ENCODE measurements at regions not wholly inside any gene's neighbourhood (a gene's known extent, or its start where the extent isn't known, plus 50 kb on each side); places are given as distances from the start of the nearest gene placed in this dataset.

GRCh38 chr20:42020316-42020715, 402.1 kb upstream of the CHD6 start:
- DNase-seq = no peak

DNA sequence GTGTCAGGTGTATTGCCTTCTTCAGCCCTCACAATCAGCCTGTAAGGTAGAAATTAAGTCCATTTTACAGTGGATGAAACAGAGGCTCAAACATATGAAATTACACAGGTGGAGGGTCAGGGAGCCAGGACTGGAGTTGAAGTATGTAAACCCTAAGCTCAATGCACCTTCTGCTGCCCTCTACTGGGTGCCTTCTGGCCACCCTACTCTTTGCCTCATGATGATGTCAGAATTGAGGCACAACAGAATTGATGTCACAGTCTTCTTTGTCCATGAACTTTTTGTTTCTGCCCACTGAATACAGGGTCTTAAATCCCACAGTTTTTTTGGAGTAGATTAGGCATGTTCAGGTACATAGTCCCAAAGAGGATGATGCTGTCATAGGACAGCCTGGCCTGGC, 400.8 kb upstream of the CHD6 start:
- DNase-seq = no peak

DNA sequence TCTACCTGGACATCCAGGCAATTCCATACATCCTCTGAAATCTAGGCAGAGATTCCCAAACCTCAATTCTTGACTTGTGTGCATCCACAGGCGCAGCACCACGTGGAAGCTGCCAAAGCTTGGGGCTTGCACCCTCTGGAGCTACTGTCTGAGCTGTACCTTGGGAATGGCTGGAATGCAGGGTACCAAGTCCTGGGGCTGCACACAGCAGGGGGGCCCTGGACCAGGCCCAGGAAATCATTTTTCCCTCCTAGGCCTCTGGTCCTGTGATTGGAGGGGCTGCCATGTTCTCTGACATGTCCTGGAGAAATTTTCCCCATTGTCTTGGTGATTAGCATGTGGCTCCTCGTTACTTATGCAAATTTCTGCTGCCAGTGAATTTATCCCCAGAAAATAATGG, 391.9 kb upstream of the CHD6 start:
- DNase-seq = no peak

- no peak for DNase-seq
Observed at GRCh38 chr20:42007251-42007650, 389.1 kb upstream of the CHD6 start.

- no peak for DNase-seq
Observed at GRCh38 chr20:42005211-42005610, 387.0 kb upstream of the CHD6 start.

DNA sequence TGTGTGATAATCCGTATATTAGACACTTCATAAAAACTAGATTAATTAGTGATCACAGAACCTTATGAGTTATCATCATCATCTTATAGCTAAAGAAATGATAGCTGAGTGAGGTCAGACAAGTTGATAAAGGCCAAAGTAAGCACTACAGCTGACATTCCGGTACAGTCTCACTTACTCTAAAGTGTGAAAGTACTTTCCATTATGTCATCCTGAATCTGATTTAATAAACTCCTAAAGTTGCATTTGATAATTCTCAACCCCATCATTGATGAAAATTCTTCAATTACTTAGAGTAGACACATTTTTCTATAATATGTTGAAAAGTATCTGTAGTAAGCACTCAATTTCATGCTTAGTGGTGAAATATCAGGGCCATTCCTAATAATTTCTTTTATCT, 385.2 kb upstream of the CHD6 start:
- no peak for DNase-seq

- no peak for DNase-seq
Observed at GRCh38 chr20:41998539-41999341, 380.6 kb upstream of the CHD6 start.

DNA sequence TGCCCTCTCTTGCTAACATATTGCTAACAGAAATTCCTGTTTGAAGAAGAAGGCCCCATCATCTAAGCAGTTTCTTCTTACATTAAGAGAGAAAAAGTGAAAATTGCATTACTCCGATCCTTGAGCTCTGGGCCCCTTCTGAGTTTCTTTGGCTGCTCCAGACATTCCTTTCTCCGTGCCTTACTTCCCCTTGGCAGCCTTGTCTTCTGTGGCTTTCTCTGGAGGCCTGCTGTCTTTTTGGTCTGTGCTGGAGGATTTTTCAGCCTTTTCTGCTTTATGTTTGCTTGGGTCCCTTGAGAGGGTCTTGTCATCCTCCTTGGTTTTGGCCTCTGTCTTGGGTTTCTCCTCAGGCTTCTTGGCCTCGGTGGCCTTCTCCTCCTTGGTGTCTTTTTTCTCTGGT, 378.8 kb upstream of the CHD6 start:
- no peak for DNase-seq

GRCh38 chr20:41992481-41992880, 374.3 kb upstream of the CHD6 start:
- no peak for DNase-seq

DNA sequence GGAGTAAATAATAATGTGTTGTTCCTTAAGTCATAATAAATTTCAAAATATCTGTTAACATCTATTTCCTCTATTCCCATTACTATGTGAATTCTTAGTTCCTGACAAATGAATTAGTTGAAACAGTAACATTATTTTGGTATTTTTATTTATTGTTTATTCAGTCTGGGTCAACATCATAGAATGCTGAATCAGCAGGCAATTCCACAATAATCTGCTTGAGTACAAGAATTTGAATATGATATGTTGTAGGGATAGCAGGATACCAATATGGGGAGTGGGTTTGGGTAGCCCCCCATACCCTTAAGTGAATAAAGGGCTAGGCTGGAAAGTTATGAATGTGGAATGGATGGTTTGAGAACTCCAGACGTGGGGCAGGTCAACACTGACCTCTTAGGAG, 373.2 kb upstream of the CHD6 start:
- DNase-seq = no peak

- DNase-seq = no peak
Observed at GRCh38 chr20:41989935-41990635, 371.9 kb upstream of the CHD6 start.

DNA sequence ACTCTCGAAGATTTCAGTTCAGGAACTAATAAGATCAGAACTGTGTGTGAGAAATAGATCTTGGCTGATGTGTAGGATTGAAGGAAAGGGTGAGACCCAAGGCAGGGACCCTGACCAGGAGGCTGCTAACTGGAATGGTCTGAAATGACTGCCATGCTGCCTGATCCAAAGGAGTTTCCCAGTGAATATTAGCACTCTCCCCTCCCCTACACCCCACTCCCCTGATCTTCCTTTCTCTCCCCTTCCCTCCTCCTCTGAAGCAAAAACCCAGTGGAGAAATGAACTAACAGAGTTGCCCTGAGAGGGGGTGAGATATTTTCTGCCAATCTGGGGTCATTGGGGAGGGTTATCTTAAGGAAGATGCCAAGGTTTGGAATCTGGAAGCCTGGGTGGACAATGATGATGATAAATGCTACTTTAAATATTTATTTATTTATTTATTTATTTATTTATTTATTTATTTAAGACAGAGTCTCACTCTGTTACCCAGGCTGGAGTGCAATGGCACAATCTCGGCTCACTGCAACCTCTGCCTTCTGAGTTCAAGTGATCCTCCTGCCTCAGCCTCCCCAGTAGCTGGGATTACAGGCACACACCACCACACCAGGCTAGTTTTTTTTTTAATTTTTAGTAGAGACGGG, 371.0 kb upstream of the CHD6 start:
- DNase-seq = no peak

- no peak for DNase-seq
Observed at GRCh38 chr20:41984031-41984430, 365.9 kb upstream of the CHD6 start.

- no peak for DNase-seq
Observed at GRCh38 chr20:41983159-41983558, 365.0 kb upstream of the CHD6 start.

GRCh38 chr20:41981746-41982145, 363.6 kb upstream of the CHD6 start:
- no peak for DNase-seq

DNA sequence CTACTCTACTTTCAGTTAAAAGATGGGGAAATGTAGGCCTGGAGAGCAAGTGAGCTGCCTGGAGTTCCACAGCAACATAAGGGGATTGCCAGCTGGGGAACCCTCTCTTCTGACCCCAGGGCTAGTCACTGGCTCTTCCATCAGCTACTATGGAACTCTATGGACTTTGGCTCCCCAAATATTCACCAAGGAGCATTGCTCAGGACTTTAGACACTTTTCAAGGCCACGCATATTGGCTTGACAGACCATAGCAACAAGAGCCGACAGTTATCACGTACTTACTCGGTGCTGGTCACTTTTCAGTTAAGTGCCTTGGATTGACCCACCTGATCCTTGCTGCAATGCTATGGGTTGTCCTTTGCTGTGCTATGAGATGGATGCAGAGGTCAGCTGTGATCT, 360.7 kb upstream of the CHD6 start:
- no peak for DNase-seq

GRCh38 chr20:41978246-41978790, 360.1 kb upstream of the CHD6 start:
- no peak for DNase-seq

DNA sequence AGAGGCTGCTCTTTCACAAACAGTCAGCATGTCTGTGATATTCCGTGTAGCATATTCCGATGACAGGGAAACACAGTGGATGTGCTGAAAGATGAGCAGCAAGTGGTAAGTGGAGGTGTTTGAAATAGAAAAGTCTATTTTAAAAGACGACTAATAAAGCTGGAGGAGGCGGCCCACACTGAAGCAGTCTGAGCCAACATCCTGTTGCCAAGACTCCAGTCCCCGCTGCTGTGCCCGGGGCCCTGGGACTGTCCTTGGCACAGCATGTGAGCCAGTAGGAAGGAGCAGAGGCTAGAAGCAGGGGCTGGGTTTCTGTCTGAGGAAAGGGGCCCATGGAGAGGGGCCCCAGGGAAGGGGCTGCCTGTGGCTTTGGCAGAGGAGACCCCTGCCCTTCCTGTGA, 351.5 kb upstream of the CHD6 start:
- DNase-seq = no peak

DNA sequence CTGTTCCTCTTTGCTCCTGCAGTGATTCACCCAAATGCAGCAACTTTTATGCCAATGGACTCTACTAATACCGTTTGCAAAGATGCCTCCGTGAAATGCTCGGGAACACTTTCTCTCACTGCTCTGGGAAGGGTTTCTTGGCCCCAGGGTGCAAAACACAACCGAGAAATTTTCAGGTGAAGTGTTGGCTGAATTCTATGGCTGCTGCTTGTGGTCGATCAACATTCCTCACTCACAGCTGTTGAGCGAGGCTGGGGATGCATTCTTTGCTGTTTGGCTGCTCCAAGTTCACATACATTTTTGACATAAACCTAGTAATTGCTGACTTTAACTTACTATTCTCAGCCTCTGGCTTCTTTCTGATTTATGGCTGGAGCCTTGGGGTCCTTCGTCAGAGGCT, 342.0 kb upstream of the CHD6 start:
- no peak for DNase-seq

- no peak for DNase-seq
Observed at GRCh38 chr20:41958391-41958790, 340.2 kb upstream of the CHD6 start.

DNA sequence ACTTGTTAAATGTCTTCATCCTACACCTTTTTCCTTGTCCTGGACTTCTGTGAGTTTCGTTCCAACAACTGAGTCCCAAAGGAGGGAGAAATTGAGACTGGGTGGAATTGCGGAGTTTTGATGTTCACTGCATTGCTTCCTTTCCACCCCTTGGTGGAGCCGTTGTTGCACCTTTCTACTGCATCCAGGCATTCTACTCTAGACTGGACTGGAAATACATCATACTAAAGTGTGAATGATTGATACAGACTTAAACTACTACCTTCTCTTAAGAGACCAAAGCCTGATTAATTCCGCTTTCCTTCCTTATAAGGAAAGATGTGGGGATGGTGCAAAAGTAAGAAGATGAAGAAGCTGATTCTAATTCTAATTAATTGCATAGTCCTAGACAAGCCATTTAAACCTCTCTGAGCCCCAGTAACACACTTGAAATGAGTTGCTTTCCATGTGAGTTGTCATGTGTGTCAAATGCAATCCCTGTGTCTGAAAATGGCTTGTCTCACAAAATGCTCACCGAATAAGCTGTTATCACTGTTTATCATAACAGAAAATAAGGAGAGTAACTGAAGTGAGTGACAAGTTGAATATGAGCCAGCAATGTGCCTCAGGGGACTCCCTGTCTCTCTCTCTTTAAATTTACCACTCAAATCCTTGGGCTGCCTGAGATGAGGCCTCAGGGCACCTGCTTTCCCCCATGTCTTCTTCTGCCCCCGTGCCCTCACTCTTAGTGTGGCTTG, 338.3 kb upstream of the CHD6 start:
- DNase-seq = peak; percentile 10

DNA sequence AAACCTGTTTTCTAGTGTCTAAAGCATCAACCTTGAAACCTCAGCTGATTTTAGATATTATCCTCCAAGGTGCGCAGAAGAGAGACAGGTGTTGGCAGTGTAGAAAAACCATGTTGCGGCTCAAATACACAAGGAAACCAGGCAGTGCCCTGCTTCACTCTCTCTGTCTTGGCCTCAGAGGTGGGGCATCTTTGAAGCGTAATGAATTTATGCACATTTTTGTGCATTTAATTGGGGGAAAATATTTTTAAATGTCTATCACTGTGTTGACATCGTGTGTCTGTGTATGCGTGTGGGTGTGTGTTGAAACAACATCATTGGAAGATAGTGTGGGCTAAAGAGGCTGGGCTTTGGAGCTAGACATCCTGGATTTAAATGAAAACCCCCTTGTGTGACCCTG, 334.0 kb upstream of the CHD6 start:
- no peak for DNase-seq

- no peak for DNase-seq
Observed at GRCh38 chr20:41951615-41952014, 333.4 kb upstream of the CHD6 start.

All from suppressor macrophage treated with lipopolysaccharide for 4 hours (primary cell).